IMR-90 (cell line): ENCODE measurements at regions not wholly inside any gene's neighbourhood (a gene's known extent, or its start where the extent isn't known, plus 50 kb on each side); places are given as distances from the start of the nearest gene placed in this dataset.
A peak's percentile ranks its signal among the peaks of the same experiment; 100 is the strongest.

ENCODE experiments used
- ATAC-seq: fragments of 200-7000 bp; cut with Tn5 transposase; 2 replicates; pipeline ENCODE4 v1.9.1; 2020; ENCODE audit warnings: low read depth, mild to moderate bottlenecking, moderate library complexity
- BruUV-seq: library from RNA; stranded (reverse); fragments of 400-500 nt; replicated peaks from 2 replicates; lab custom pipeline; 2021; lab: Mats Ljungman, UMichigan
- CTCF ChIA-PET: fragments of 300-600 bp; formaldehyde crosslinking; extraction: SDS; loops from one replicate; lab custom pipeline; 2021; ENCODE audit warnings: antibody characterized with exemption; lab: Yijun Ruan, JAX
- POLR2A ChIA-PET: fragments of 300-600 bp; sonication (Branson Sonifier 250); formaldehyde crosslinking; loops from one replicate; lab custom pipeline; 2022; ENCODE audit warnings: antibody characterized with exemption; ENCODE audit not compliant: unreplicated experiment; lab: Charles Lee
- DNase-seq: peaks from one replicate; pipeline ENCODE4 v3.0.0; 2013
- H2AFZ ChIP-seq: replicated peaks from 2 replicates; pipeline ENCODE3; 2013; ENCODE audit warnings: low read length, mild to moderate bottlenecking; ENCODE audit not compliant: poor library complexity
- H2AK5ac ChIP-seq: 2 replicates; pipeline ENCODE4 v1.6.1; 2013; ENCODE audit warnings: low read depth, low read length, inconsistent platforms
- H2AK9ac ChIP-seq: replicated peaks from 2 replicates; pipeline ENCODE3; 2013; ENCODE audit warnings: mild to moderate bottlenecking, low read depth, low read length, moderate library complexity; ENCODE audit not compliant: poor library complexity
- H2BK120ac ChIP-seq: 2 replicates; pipeline ENCODE4 v1.6.1; 2013; ENCODE audit warnings: low read depth, low read length, inconsistent platforms
- H2BK15ac ChIP-seq: 3 replicates; pipeline ENCODE4 v1.6.1; 2013; ENCODE audit warnings: low read depth, low read length, inconsistent platforms
- H2BK20ac ChIP-seq: 2 replicates; pipeline ENCODE4 v1.6.1; 2013; ENCODE audit warnings: low read depth, mild to moderate bottlenecking, inconsistent platforms, low read length, moderate library complexity
- H2BK5ac ChIP-seq: 2 replicates; pipeline ENCODE4 v1.6.1; 2013; ENCODE audit warnings: mild to moderate bottlenecking, low read depth, low read length, inconsistent platforms; ENCODE audit not compliant: poor library complexity, severe bottlenecking
- H3K14ac ChIP-seq: replicated peaks from 2 replicates; pipeline ENCODE4 v1.6.1; 2013; ENCODE audit warnings: low read depth, low read length, inconsistent platforms
- H3K18ac ChIP-seq: 2 replicates; pipeline ENCODE4 v1.6.1; 2013; ENCODE audit warnings: low read depth, low read length, control low read depth
- H3K23ac ChIP-seq: 2 replicates; pipeline ENCODE4 v1.6.1; 2013; ENCODE audit warnings: low read depth, low read length, inconsistent platforms
- H3K27ac ChIP-seq: 2 replicates; pipeline ENCODE4 v1.5.1; 2013; ENCODE audit warnings: mild to moderate bottlenecking, control low read depth, low read length; ENCODE audit not compliant: insufficient read depth
- H3K27me3 ChIP-seq: 2 replicates; pipeline ENCODE4 v1.6.1; 2013; ENCODE audit warnings: low read length; ENCODE audit not compliant: control insufficient read depth, insufficient read depth
- H3K36me3 ChIP-seq: 2 replicates; pipeline ENCODE4 v1.6.1; 2013; ENCODE audit warnings: low read length, mixed read lengths; ENCODE audit not compliant: control insufficient read depth, insufficient read depth
- H3K4ac ChIP-seq: 2 replicates; pipeline ENCODE4 v1.6.1; 2013; ENCODE audit warnings: low read depth, low read length, inconsistent platforms
- H3K4me1 ChIP-seq: 2 replicates; pipeline ENCODE4 v1.6.1; 2013; ENCODE audit warnings: low read length, mixed read lengths; ENCODE audit not compliant: control insufficient read depth, insufficient read depth
- H3K4me2 ChIP-seq: 2 replicates; pipeline ENCODE4 v1.6.1; 2013; ENCODE audit warnings: low read depth, mild to moderate bottlenecking, control low read depth, low read length, moderate library complexity
- H3K4me3 ChIP-seq: 2 replicates; pipeline ENCODE4 v1.5.1; 2013; ENCODE audit warnings: low read depth, mild to moderate bottlenecking, control low read depth, low read length, moderate library complexity; ENCODE audit not compliant: insufficient read depth
- H3K56ac ChIP-seq: 2 replicates; pipeline ENCODE4 v1.6.1; 2013; ENCODE audit warnings: low read length, inconsistent platforms; ENCODE audit not compliant: insufficient read depth; ENCODE audit errors: extremely low read depth
- H3K79me1 ChIP-seq, 2 experiments: 2 replicates each; pipeline ENCODE4 v1.6.1; 2013; ENCODE audit warnings: low read length in 2 of 2, inconsistent platforms in 1 of 2, low read depth in 1 of 2
- H3K9ac ChIP-seq: 2 replicates; pipeline ENCODE4 v1.6.1; 2013; ENCODE audit warnings: low read depth, low read length, control low read depth
- H3K9me1 ChIP-seq: 2 replicates; pipeline ENCODE4 v1.6.1; 2013; ENCODE audit warnings: low read length, inconsistent platforms; ENCODE audit not compliant: insufficient read depth
- H3K9me3 ChIP-seq: 2 replicates; pipeline ENCODE4 v1.6.1; 2013; ENCODE audit warnings: low read length; ENCODE audit not compliant: control insufficient read depth, insufficient read depth
- H4K20me1 ChIP-seq: 2 replicates; pipeline ENCODE4 v1.6.1; 2013; ENCODE audit warnings: low read length, inconsistent platforms; ENCODE audit not compliant: insufficient read depth
- H4K5ac ChIP-seq: 2 replicates; pipeline ENCODE4 v1.6.1; 2013; ENCODE audit warnings: mild to moderate bottlenecking, low read depth, low read length, control low read depth
- H4K8ac ChIP-seq, 2 experiments: 2 replicates each; pipeline ENCODE4 v1.6.1; 2013; ENCODE audit warnings: low read depth in 2 of 2, low read length in 2 of 2, control low read depth in 1 of 2, inconsistent platforms in 1 of 2
- H4K91ac ChIP-seq: 2 replicates; pipeline ENCODE4 v1.6.1; 2013; ENCODE audit warnings: low read depth, low read length, inconsistent platforms; ENCODE audit not compliant: insufficient read depth
- BHLHE40 ChIP-seq: fragments of 150-350 bp; IDR thresholded peaks from 2 replicates; pipeline ENCODE4 v1.6.1; 2016; ENCODE audit warnings: mild to moderate bottlenecking, low read depth, low read length
- MAFK ChIP-seq: IDR thresholded peaks from 2 replicates; pipeline ENCODE4 v1.6.1; 2012; ENCODE audit warnings: low read depth, low read length, improper control_type of control experiment
- WGBS, 2 experiments: methylation state at CpG; one replicate each; pipeline versions ENCODE4 v1.1.5 to v1.1.7; 2013; ENCODE audit warnings: missing lambda C conversion rate in 2 of 2; ENCODE audit not compliant: insufficient read length in 1 of 2; ENCODE audit errors: extremely low coverage in 2 of 2; 5-methylcytosine and 5-hydroxymethylcytosine counted together
- dilution Hi-C: fragments of 300-500 bp; cut with HindIII; formaldehyde crosslinking; loops from one replicate; pipeline ENCODE4 v1.14.3; 2018; ENCODE audit warnings: low sequenced_read_pairs; ENCODE audit not compliant: unreplicated experiment
- in situ Hi-C: fragments of 300-500 bp; cut with MboI; formaldehyde crosslinking; loops from 3 replicates; pipeline ENCODE4 v1.14.3; 2019; ENCODE audit warnings: low sequenced_read_pairs, inconsistent platforms, mixed read lengths
- intact Hi-C: fragments of 100-400 bp; cut with micrococcal nuclease; formaldehyde crosslinking; loops from 2 replicates; pipeline ENCODE4 v1.10.0; 2022

DNA sequence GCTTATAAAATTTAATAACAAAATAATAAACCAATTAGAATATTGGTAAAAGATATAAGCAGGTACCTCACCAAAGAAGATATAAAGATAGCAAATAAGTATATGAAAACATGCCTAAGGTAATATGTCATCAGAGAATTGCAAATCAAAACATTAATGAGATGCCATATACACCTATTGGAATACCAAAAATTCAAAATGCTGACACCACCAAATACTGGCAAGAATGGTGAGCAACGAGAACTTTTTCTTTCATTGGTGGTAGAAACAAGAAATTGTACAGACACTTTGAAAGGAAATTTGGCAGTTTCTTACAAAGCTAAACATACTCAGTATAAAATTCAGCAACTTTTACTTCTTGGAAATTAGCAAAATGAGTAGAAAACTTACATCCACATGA lies 346.9 kb upstream of the ROBO1 start:
- Histone ChIP-seq H2AK5ac (no peak overlapping the region), H2BK20ac (no peak overlapping the region), H4K91ac (no peak overlapping the region), H2AFZ (no peak overlapping the region), H2BK120ac (no peak overlapping the region), H3K18ac (no peak overlapping the region), H4K8ac (no peak overlapping the region), H3K79me1 (no peaks in the 10 kb centered on the region), H3K9me3 (no peaks in the 10 kb centered on the region), H2BK5ac (no peak overlapping the region), H3K36me3 (no peaks in the 10 kb centered on the region), H3K9me1 (no peaks in the 10 kb centered on the region), H4K20me1 (no peaks in the 10 kb centered on the region), H3K27ac (no peak overlapping the region), H3K23ac (no peak overlapping the region), H2BK15ac (no peak overlapping the region), H3K9ac (no peak overlapping the region), H3K4me2 (no peak overlapping the region), H3K4ac (no peak overlapping the region), H3K14ac (no peak overlapping the region), H3K56ac (no peak overlapping the region), H3K27me3 (no peaks in the 10 kb centered on the region), H4K5ac (no peak overlapping the region), H3K4me3 (no peak overlapping the region), H2AK9ac (no peak overlapping the region), H3K4me1 (no peaks in the 10 kb centered on the region)
- ATAC-seq (no peak), DNase-seq (no peak)
- BruUV-seq, result no TSS peak
- dilution Hi-C loops (no loop called here), intact Hi-C loops (no loop called here), in situ Hi-C loops (no loop called here)
- no CpG with 5 or more reads among the region's 1 CpG for WGBS, 2 experiments
- CTCF ChIA-PET, result no interaction called here
- POLR2A ChIA-PET, result no interaction called here
- no peak for TF ChIP-seq BHLHE40
- 0 out of 2 replicates have a peak, but pooled peaks have one; percentile 26 for TF ChIP-seq MAFK
